H9 (cell line): ENCODE measurements at regions not wholly inside any gene's neighbourhood (a gene's known extent, or its start where the extent isn't known, plus 50 kb on each side); places are given as distances from the start of the nearest gene placed in this dataset.

Source experiments
- DNase-seq: peaks from one replicate; pipeline ENCODE4 v3.0.0-alpha.2; 2017
- H2AFZ ChIP-seq: one replicate; pipeline ENCODE4 v1.6.1; 2013; ENCODE audit warnings: mild to moderate bottlenecking, low read length, control low read depth, moderate library complexity
- H2AK5ac ChIP-seq: 2 replicates; pipeline ENCODE4 v1.6.1; 2013; ENCODE audit warnings: low read length, control low read depth, mixed read lengths; ENCODE audit not compliant: insufficient read length
- H2BK120ac ChIP-seq: one replicate; pipeline ENCODE4 v1.6.1; 2013; ENCODE audit warnings: low read depth, mild to moderate bottlenecking, low read length, control low read depth, inconsistent platforms; ENCODE audit not compliant: poor library complexity, severe bottlenecking
- H2BK12ac ChIP-seq: 2 replicates; pipeline ENCODE4 v1.6.1; 2013; ENCODE audit warnings: low read length, control low read depth, mixed read lengths, low read depth; ENCODE audit not compliant: insufficient read length
- H2BK15ac ChIP-seq: 2 replicates; pipeline ENCODE4 v1.6.1; 2013; ENCODE audit warnings: low read depth, low read length, control low read depth
- H2BK20ac ChIP-seq: one replicate; pipeline ENCODE4 v1.6.1; 2013; ENCODE audit warnings: low read depth, mild to moderate bottlenecking, low read length, control low read depth, inconsistent platforms; ENCODE audit not compliant: poor library complexity, severe bottlenecking
- H2BK5ac ChIP-seq: 2 replicates; pipeline ENCODE4 v1.6.1; 2013; ENCODE audit warnings: low read length, control low read depth, mixed read lengths; ENCODE audit not compliant: insufficient read length
- H3K14ac ChIP-seq: 2 replicates; pipeline ENCODE4 v1.6.1; 2013; ENCODE audit warnings: low read length, control low read depth; ENCODE audit not compliant: insufficient read depth
- H3K18ac ChIP-seq: 2 replicates; pipeline ENCODE4 v1.6.1; 2013; ENCODE audit warnings: low read depth, mild to moderate bottlenecking, mixed read lengths, low read length, control low read depth; ENCODE audit not compliant: insufficient read length
- H3K23ac ChIP-seq: 2 replicates; pipeline ENCODE4 v1.6.1; 2013; ENCODE audit warnings: low read length, control low read depth, mixed read lengths, low read depth; ENCODE audit not compliant: insufficient read length
- H3K23me2 ChIP-seq: 2 replicates; pipeline ENCODE4 v1.6.1; 2013; ENCODE audit warnings: low read depth, mild to moderate bottlenecking, mixed read lengths, low read length, control low read depth; ENCODE audit not compliant: insufficient read length, poor library complexity, severe bottlenecking
- H3K27ac ChIP-seq: 2 replicates; pipeline ENCODE4 v1.5.1; 2013; ENCODE audit warnings: low read length, control low read depth, mixed read lengths, low read depth; ENCODE audit not compliant: insufficient read length
- H3K27me3 ChIP-seq: 2 replicates; pipeline ENCODE4 v1.6.1; 2013; ENCODE audit warnings: low read length, control low read depth, inconsistent platforms; ENCODE audit not compliant: insufficient read depth
- H3K4ac ChIP-seq: 2 replicates; pipeline ENCODE4 v1.6.1; 2013; ENCODE audit warnings: low read depth, mild to moderate bottlenecking, control low read depth, inconsistent platforms, low read length, moderate library complexity
- H3K4me1 ChIP-seq: 2 replicates; pipeline ENCODE4 v1.6.1; 2013; ENCODE audit warnings: low read length, control low read depth, inconsistent platforms; ENCODE audit not compliant: insufficient read depth
- H3K4me2 ChIP-seq: 2 replicates; pipeline ENCODE4 v1.6.1; 2013; ENCODE audit warnings: low read length, control low read depth, mixed read lengths; ENCODE audit not compliant: insufficient read length, insufficient read depth
- H3K56ac ChIP-seq: 2 replicates; pipeline ENCODE4 v1.6.1; 2013; ENCODE audit warnings: low read depth, mild to moderate bottlenecking, mixed read lengths, low read length, control low read depth; ENCODE audit not compliant: insufficient read length
- H3K79me1 ChIP-seq: 2 replicates; pipeline ENCODE4 v1.6.1; 2013; ENCODE audit warnings: low read depth, mild to moderate bottlenecking, moderate library complexity, low read length, control low read depth, inconsistent platforms; ENCODE audit not compliant: insufficient read depth, poor library complexity, severe bottlenecking
- H3K79me2 ChIP-seq: 2 replicates; pipeline ENCODE4 v1.6.1; 2013; ENCODE audit warnings: low read length, control low read depth, inconsistent platforms; ENCODE audit not compliant: insufficient read depth
- H3K9ac ChIP-seq: 2 replicates; pipeline ENCODE4 v1.6.1; 2013; ENCODE audit warnings: low read length, control low read depth, mixed read lengths; ENCODE audit not compliant: insufficient read length; ENCODE audit errors: extremely low read depth
- H3K9me3 ChIP-seq: one replicate; pipeline ENCODE4 v1.6.1; 2013; ENCODE audit warnings: low read depth, low read length, inconsistent platforms; ENCODE audit not compliant: control insufficient read depth
- H3T11ph ChIP-seq: one replicate; pipeline ENCODE4 v1.6.1; 2013; ENCODE audit warnings: mild to moderate bottlenecking, low read length, control low read depth, inconsistent platforms
- H4K20me1 ChIP-seq: one replicate; pipeline ENCODE4 v1.6.1; 2013; ENCODE audit not compliant: control insufficient read depth, insufficient read length, insufficient read depth
- H4K5ac ChIP-seq: 2 replicates; pipeline ENCODE4 v1.6.1; 2013; ENCODE audit warnings: low read depth, mild to moderate bottlenecking, mixed read lengths, low read length, control low read depth; ENCODE audit not compliant: insufficient read length
- H4K8ac ChIP-seq: replicated peaks from 2 replicates; pipeline ENCODE4 v1.6.1; 2013; ENCODE audit warnings: low read length, control low read depth, mixed read lengths, low read depth; ENCODE audit not compliant: insufficient read length
- H4K91ac ChIP-seq: 2 replicates; pipeline ENCODE4 v1.6.1; 2013; ENCODE audit warnings: low read depth, mild to moderate bottlenecking, moderate library complexity, mixed read lengths, low read length, control low read depth; ENCODE audit not compliant: insufficient read length
- H3K27ac Mint-ChIP-seq, 3 experiments: 2 replicates in 2 of 3; 3 replicates in 1 of 3; pipeline ENCODE4 v1.8.0; 2020 to 2021; ENCODE audit warnings: mixed read lengths in 3 of 3, mild to moderate bottlenecking in 1 of 3, moderate library complexity in 1 of 3
- H3K27me3 Mint-ChIP-seq: 2 replicates; pipeline ENCODE4 v1.8.0; 2021; ENCODE audit warnings: low read depth, mild to moderate bottlenecking, moderate library complexity, mixed read lengths
- H3K36me3 Mint-ChIP-seq, 3 experiments: 2 replicates in 2 of 3; 3 replicates in 1 of 3; pipeline ENCODE4 v1.8.0; 2020 to 2021; ENCODE audit warnings: low read depth in 3 of 3, mixed read lengths in 3 of 3; ENCODE audit not compliant: insufficient read depth in 1 of 3
- H3K4me1 Mint-ChIP-seq, 2 experiments: 2 replicates each; pipeline ENCODE4 v1.8.0; 2020; ENCODE audit warnings: mixed read lengths in 2 of 2
- H3K4me3 Mint-ChIP-seq, 2 experiments: 2 replicates in 1 of 2; 3 replicates in 1 of 2; pipeline ENCODE4 v1.8.0; 2020 to 2021; ENCODE audit warnings: mild to moderate bottlenecking in 2 of 2, mixed read lengths in 2 of 2, moderate library complexity in 1 of 2
- H3K9me3 Mint-ChIP-seq, 2 experiments: 2 replicates in 1 of 2; 3 replicates in 1 of 2; pipeline ENCODE4 v1.8.0; 2020; ENCODE audit warnings: mild to moderate bottlenecking in 2 of 2, mixed read lengths in 2 of 2, moderate library complexity in 1 of 2
- WGBS: extraction: QIAGEN DNeasy Blood & Tissue Kit; methylation state at CpG from one replicate; pipeline ENCODE4 v1.1.7; 2013; ENCODE audit warnings: missing lambda C conversion rate, low lambda C conversion rate, mixed read lengths; ENCODE audit not compliant: insufficient read length; ENCODE audit errors: extremely low coverage; 5-methylcytosine and 5-hydroxymethylcytosine counted together
- TF ChIP-seq, protein P1 (sequence below): fragments of 200-600 bp; sonication (generic); conservative IDR thresholded peaks from 3 replicates; pipeline ENCODE4 v1.8.0; 2021; ENCODE audit warnings: antibody characterized with exemption, mild to moderate bottlenecking

DNA sequence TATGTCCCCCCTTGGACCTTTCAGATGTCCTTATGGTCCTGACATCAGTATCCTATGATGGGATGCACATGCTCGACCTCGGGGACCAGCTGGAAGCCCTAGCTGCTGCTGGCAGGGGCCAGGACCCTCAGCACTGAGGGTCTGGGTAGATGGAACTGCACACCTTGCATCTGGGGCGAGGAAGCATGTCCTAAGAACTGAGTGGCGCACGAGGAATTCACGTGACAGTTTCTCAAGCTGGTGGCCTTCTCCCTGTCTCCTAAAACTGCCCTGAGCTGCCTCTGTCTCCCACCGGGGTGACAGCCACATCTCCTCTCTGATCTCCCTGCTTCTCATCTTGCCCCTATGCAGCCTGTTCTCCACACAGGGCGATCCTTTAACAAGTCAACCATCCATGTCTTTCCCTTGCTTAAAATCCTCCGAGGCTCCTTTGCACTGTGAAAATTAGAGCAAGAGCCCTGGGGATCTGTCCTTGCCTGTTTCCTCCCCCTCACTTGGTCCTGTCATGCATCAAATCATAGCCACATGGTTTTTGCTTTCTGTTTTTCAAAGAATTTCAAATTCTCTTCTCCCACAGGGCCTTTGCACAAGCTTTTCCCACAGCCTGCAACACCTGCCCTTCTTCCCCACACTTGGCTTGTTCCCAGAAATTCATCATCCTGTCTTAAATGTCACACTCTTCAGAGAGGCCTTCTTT is 107.7 kb downstream of the CDH26 start:
- Histone ChIP-seq H2AK5ac (no peak overlapping the region), H2BK15ac (no peak overlapping the region), H3T11ph (no peak overlapping the region), H3K27me3 (peaks cover 2% of the 10 kb centered on the region), H3K18ac (no peak overlapping the region), H3K9ac (no peak overlapping the region), H3K79me1 (no peaks in the 10 kb centered on the region), H4K20me1 (no peaks in the 10 kb centered on the region), H3K27ac (no peak overlapping the region), H3K4me1 (no peaks in the 10 kb centered on the region), H3K14ac (no peak overlapping the region), H4K5ac (no peak overlapping the region), H3K9me3 (no peaks in the 10 kb centered on the region), H4K91ac (no peak overlapping the region), H4K8ac (no peak overlapping the region), H2BK12ac (no peak overlapping the region), H2BK5ac (no peak overlapping the region), H3K23ac (no peak overlapping the region), H3K4ac (no peak overlapping the region), H3K79me2 (no peaks in the 10 kb centered on the region), H2BK20ac (no peak overlapping the region), H2AFZ (no peak overlapping the region), H3K56ac (no peak overlapping the region), H3K23me2 (no peaks in the 10 kb centered on the region), H3K4me2 (no peak overlapping the region), H2BK120ac (no peak overlapping the region)
- Mint-ChIP-seq H3K27ac (no peak overlapping the region), H3K9me3 (peaks cover 0 to 5% of the 10 kb centered on the region in 2 experiments; a peak in 2 of 5 replicates), H3K4me1 (no peaks in the 10 kb centered on the region), H3K36me3 (no peaks in the 10 kb centered on the region), H3K4me3 (no peak overlapping the region), H3K27me3 (peaks cover 44% of the 10 kb centered on the region)
- DNase-seq: peak; percentile 4
- TF ChIP-seq, protein P1, sequence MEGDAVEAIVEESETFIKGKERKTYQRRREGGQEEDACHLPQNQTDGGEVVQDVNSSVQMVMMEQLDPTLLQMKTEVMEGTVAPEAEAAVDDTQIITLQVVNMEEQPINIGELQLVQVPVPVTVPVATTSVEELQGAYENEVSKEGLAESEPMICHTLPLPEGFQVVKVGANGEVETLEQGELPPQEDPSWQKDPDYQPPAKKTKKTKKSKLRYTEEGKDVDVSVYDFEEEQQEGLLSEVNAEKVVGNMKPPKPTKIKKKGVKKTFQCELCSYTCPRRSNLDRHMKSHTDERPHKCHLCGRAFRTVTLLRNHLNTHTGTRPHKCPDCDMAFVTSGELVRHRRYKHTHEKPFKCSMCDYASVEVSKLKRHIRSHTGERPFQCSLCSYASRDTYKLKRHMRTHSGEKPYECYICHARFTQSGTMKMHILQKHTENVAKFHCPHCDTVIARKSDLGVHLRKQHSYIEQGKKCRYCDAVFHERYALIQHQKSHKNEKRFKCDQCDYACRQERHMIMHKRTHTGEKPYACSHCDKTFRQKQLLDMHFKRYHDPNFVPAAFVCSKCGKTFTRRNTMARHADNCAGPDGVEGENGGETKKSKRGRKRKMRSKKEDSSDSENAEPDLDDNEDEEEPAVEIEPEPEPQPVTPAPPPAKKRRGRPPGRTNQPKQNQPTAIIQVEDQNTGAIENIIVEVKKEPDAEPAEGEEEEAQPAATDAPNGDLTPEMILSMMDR: no peak
- no CpG with 5 or more reads among the region's 9 CpGs for WGBS
